Stimulated activated CD8-positive, alpha-beta memory T cell treated with anti-CD3 and anti-CD28 coated beads, Interleukin-7, amount 100 ng/mL, for 1 hour (primary cell): ENCODE measurements at regions not wholly inside any gene's neighbourhood (a gene's known extent, or its start where the extent isn't known, plus 50 kb on each side); places are given as distances from the start of the nearest gene placed in this dataset.

Experiments
- DNase-seq, 2 donors: peaks; one replicate each; pipeline ENCODE4 v3.0.0-alpha.2; 2020; ENCODE audit warnings: low read depth in 2 of 2

GRCh38 chr10:130743751-130744271 is 567.7 kb downstream of the TCERG1L start:
- DNase-seq = no peak

GRCh38 chr10:130744631-130745030 is 566.9 kb downstream of the TCERG1L start:
- no peak for DNase-seq

GRCh38 chr10:130745251-130745650 is 566.3 kb downstream of the TCERG1L start:
- DNase-seq = no peak

DNA sequence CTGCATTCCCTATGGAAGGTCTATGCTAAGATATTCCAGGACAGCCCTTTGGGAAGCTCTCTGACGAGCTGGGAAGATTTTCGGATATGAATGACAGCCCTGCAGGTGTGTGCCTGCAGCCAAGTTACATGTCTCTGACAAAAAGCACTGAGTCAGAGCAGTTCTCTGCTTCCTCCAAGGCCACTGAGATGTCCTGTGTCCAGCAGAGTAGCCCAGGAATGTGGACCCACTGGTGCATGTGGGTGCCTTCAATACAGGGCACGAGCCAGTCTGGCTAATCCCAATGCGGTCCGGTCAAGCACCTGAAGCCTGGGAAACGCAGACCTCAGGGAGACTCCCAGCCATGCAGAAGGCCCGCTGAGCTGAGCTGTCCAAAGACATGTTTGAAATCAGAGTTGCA is 565.7 kb downstream of the TCERG1L start:
- DNase-seq = no peak

GRCh38 chr10:130746311-130746710 is 565.2 kb downstream of the TCERG1L start:
- DNase-seq = no peak

- DNase-seq = no peak
Observed at GRCh38 chr10:130747356-130747755, 564.2 kb downstream of the TCERG1L start.

DNA sequence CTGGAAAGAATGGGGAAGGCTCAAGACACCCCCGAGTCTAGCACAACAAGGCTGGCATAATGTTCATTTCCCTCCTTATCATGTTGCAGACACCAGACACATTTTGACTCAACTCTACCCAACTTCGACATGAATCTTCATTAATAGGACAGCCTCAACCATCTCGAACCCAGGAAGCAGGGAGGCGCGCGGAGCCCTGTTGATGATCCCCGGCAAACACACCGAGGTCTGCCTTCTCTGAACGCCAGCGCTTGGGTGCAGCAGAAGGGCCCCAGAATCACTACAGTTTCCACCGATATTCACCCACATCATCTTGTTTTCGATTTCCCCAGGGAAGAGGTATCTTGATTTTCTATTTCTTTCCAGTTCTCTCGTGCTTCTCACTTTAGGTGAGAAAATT is 563.6 kb downstream of the TCERG1L start:
- no peak for DNase-seq

GRCh38 chr10:130748409-130749057 is 563.0 kb downstream of the TCERG1L start:
- no peak for DNase-seq

GRCh38 chr10:130749911-130750310 is 561.6 kb downstream of the TCERG1L start:
- DNase-seq = no peak

GRCh38 chr10:130750441-130750840 is 561.1 kb downstream of the TCERG1L start:
- no peak for DNase-seq

GRCh38 chr10:130751106-130751840 is 560.2 kb downstream of the TCERG1L start:
- no peak for DNase-seq

- DNase-seq = no peak
Observed at GRCh38 chr10:130751851-130752250, 559.7 kb downstream of the TCERG1L start.

DNA sequence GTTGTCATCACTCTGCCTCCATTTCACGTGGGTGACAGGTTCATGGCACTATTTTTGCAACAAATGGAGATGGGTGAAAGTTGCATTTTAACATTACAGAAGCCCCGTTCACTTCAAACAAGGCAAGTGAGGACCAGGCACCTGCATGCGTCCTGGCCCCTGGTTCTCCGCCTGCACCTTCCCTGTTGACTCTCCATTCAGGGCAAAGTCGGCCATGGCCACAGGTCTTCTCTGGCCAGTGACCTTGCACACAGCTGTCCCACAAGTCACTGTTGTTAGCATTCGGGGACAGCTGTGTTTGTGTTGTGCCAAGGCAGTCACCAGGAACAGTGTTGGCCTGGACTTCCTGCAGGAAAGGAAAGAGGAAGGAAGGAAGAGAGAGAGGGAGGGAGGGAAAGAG is 554.9 kb downstream of the TCERG1L start:
- no peak for DNase-seq

DNA sequence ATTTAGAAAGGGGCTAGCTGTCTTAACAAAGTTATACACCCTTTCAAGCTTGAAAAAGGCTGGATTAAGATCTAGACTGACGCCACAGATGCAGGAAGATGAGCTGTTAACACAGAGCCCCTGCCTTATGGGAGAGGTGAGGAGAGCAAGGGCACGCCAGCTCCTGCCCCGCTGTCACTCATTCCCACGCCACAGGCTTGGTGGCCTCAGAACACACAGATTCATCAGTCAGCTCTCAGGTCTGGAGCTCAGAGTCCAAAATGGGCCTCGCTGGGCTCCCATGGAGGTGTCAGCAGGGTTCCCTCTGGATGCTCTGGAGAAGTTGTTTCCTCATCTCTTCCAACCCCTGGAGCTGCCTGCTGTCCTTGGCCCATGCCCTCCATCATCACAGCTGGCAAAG is 554.2 kb downstream of the TCERG1L start:
- DNase-seq = no peak

DNA sequence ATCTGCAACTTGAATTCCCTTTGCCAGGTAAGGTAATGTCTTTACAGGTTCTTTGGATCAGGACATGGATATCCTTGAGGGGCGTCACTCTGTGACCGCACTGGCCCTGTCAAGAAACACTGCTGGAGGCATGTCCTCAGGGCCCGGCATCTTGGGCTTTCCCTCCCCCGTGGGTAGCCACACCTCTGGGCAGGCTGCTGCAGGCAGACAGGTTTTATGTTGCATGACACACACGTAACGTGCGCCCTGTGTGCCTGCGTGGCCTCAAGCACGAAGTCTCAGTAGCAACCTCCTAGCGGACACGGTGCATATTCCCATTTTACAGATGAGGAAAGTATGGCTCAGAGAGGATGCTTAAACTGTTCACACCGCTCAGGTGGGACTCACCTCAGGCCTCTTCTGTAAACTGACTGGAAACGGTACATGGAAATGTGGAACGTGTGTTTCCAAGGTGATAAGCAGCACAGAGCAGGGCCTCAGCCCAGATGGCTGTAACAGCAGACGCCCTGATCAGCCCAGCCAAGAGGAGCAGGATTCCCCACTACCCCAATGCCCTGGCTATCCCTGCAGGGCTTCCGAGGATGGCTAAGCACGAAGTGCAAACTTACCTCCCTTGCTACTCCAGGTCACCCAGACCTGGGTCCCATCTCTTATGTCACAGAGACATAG is 553.6 kb downstream of the TCERG1L start:
- no peak for DNase-seq

DNA sequence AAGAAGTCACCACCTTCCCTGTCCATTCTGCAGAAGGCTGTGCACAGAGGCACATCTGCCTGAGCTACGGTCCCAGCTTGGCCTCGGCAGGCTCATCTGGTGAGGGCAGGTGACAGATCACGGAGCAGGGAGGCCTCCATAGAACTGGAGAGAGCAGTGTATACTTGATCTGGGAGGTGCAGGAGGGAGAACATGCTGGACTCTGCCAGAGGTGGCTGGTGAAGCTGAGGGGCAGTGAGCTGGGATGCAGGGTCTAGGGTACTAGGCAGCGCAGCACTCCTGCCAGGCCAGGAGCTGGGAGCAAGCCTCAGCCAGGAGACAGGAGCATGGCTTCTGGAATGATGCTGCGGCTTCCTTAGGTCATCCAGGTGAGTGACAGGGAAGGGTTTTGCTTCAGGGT is 553.0 kb downstream of the TCERG1L start:
- DNase-seq = no peak

GRCh38 chr10:130761032-130761575 is 550.4 kb downstream of the TCERG1L start:
- no peak for DNase-seq

GRCh38 chr10:130761788-130762301 is 549.7 kb downstream of the TCERG1L start:
- no peak for DNase-seq

DNA sequence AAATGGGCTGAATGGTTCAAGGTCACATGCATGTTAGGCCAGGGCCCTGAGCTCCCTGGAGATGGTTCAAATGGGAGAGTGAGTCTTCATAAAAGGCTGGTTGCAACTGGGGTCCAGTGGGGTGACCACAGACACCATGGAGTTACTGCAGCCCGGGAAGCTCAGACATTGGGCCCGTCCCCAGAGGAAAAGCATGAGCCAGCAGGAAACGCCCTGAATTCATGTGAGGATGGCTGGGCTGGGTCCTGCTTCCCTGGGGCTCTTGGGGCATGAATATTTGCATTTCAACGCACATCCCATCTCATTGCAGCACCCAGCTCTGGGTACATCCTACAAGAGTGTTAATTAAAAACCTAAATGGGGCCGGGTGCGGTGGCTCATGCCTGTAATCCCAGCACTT is 549.0 kb downstream of the TCERG1L start:
- DNase-seq = no peak

- no peak for DNase-seq
Observed at GRCh38 chr10:130763071-130763470, 548.5 kb downstream of the TCERG1L start.

GRCh38 chr10:130763491-130763890 is 548.0 kb downstream of the TCERG1L start:
- no peak for DNase-seq

DNA sequence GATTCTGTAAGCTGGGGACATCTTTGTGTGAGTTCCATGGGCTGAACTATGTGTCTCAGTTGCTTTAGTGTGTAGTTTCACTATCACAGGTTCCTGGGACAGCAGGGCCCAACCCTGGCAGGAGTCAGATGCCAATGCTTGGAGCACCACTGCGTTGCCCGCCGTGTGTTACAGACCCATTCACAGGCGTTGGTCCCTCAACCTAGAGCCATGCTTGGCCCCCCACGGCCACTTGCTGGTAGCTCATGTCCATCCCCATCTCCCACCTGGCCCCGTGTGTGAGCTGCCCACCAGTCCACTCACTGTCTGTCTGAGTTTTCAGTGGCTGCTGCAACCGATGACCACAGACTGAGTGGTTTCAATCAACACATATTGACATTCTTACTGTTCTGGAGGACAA is 546.9 kb downstream of the TCERG1L start:
- no peak for DNase-seq
